ENCODE measurements at regions not wholly inside any gene's neighbourhood (a gene's known extent, or its start where the extent isn't known, plus 50 kb on each side); places are given as distances from the start of the nearest gene placed in this dataset.

DNA sequence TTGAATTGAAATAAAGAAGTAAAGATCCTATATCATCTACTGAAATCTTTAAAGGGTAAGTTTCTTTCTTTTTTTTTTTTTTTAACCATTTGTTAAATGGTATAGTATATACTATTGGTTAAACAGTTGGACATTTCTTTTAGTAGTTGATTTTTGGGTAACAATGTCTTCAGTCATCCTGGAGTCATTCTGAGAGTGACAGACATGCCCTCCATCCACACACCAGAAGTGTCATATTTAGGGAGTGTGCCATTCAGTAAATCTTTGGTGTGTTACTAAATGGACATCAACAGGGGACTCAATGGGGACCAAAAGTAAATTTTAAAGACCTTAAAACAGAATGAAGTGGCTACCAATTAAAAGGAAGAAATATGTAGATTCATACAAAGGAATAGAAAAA is 50.8 kb upstream of the SLC39A10 start:
- DNase-seq: no peak

DNA sequence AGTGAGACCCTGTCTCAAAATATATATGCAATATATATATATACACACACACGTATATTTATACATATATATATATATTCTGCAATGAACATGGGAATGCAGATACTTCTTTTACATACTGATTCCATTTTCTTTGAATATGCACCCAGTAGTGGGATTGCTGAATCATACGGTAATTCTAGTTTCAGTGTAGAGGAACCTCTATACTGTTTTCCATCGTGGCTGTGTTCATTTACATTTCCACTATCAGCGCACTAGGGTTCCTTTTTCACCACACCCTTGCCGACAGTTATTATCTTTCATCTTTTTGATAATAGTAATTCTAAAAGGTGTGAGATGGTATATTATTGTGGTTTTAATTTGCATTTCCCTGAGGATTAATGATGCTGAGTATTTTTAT is 52.3 kb upstream of the SLC39A10 start:
- no peak for DNase-seq

DNA sequence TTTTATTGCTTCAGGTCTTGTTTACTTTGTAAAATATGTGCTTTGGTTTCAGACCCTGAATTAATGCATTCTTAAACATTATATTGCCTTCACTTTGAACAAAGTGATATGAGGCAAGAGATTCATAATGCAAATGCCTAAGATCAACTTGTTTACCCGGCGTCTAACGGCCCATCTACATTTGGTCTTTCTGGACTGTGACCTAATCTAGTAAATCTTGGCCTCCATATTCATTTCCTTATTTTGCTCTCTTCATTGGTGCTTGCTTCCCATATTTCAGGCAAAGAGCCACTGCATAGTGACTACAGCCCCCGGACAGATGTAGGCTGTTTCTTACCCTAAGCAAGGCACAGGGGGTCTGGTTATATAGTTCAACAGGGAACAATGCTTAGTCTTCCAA is 53.0 kb upstream of the SLC39A10 start:
- no peak for DNase-seq

DNA sequence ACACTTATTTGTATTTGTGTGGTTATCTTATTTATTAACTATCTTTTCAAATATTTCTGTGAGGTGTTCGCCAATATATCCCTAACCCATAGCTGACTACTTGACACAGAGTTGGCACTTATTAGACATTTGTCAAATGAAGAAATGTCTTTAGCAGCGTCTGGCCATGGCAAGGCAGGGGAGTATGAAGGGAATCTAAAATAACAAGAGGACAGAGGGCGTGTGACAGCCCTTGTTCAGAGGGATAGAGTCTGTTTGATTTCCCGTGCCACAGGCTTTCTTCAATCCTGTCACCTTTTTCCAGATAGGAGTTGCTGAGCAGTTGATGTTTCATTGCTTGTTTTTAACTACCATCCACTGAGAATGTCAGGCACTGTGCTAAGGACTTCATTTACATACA is 53.6 kb upstream of the SLC39A10 start:
- DNase-seq: no peak

DNA sequence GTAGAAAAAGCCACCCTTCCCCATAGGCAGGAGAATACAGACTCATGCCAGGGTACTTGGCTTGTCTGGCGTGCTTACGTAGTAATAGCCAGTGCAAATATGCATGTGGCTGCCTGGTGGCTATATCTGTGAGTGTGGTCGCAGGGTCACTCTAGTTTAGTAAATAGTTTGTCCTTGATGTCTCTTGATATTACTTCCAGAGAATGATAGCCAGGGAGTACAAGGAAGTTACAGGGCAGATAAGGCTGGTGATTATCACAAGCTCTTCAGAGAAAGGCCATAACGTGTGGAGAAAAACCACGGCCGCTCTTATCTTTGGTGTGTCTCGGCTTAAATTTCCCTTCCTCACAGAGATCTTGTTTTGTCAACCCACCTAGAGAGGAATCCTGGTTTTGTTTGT is 54.3 kb upstream of the SLC39A10 start:
- DNase-seq: no peak

DNA sequence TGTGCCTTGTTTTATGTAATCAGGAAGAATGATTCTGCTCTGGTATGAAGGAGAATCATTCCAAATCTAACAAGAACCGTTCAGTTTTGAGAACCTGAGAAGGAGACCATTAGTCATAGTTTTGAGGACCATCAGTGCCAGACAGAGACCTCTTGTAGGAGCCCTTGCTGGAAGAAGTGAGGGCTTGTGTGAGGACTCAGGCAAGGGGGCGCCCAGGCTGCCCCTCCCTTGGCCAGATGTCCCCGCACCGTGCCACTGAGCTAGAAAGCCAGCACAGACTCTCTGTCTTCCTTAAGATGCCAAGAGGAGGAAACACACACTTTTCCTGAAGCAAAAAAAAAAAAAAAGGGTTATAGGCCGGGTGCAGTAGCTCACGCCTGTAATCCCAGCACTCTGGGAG is 55.7 kb upstream of the SLC39A10 start:
- no peak for DNase-seq

DNA sequence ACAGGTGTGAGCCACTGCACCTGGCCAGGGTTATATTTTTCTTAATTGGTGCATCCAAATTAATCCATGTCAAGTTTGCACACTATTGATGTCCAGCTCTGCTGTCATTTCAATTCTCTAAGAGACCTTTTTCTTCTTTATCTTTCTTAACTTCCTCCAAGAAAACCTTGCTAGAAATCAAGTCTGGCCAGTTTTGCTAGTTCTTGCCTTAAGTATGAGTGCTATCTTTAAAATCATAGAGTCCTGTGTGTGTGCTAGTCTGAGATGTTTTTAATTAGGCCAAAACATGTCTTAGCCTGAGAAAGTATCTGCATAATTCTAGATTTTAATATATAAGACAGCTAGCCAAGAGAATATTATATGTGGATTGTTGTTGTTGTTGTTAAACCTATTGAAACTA is 56.2 kb upstream of the SLC39A10 start:
- DNase-seq: no peak

DNA sequence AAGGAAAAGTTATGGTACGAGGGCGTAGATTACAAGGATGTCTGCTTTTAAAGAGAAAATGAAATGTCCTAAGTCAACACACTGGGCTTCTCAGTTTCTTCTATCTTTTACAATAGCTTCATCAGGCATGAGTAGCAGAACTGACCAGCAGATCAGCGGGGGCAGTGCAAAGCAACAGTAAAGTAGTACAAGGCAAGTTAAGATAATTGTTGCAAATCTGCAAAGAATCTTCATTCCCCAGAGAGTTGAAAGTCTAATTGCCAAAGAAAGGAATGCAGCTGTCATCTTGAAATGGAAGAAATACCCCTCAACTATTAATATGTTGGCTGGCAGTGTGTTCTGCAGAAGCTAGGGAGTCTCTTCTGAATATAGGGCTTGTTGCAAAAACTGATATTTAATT is 60.2 kb upstream of the SLC39A10 start:
- no peak for DNase-seq

DNA sequence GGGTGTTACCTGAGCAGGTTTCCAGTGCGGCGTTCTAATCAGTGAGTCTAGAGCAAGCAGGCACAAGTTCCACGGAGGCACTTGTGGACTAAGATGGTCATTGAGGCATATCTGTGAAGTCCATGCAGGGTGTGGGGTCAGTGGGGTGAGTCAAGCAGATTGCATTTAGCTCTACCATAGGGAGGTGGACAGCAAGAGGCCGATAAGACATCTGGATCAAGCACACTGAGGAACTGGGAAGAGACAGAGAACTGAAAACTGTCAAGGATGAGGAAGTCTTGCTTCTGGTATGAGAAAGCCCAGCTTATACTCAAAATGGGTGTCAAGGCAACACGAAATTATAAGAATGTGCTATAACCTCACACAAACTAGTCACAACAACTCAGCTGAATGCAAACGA is 61.2 kb upstream of the SLC39A10 start:
- no peak for DNase-seq

DNA sequence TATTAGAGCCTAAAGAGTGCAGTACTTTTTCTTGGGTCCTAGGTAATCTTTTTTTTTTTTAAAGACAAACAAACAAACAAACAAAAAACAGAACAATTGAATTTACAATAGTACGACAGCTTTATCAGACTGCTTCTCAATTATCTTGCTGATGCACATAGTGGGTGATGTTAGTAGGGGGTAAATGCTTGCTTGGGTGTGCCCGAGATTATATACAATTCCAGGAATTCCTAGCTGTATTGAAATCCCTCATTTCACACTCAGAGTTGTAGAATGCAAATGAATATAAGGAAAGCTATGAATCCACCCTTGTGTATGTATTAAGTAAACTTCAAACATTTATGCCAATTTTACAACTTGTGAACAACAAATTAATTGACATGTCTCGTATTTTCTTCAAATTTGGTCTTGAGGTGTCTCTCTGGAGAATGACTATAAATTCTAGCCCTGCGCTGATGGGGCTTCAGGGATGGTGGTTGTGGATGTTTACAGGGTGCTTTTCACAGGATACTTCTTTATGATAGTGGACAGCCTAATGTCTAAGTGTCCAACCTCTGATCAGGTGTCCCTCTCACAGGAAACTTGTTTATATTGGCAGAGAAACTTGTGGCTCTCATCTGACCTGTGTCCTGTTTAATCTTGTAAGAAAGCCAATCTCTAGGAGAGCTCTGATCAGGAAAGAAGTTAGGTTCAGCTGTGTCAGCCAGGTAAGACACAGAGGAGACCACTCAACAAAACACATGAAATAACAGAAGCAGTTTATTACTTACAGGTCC is 61.9 kb upstream of the SLC39A10 start:
- no peak for DNase-seq

DNA sequence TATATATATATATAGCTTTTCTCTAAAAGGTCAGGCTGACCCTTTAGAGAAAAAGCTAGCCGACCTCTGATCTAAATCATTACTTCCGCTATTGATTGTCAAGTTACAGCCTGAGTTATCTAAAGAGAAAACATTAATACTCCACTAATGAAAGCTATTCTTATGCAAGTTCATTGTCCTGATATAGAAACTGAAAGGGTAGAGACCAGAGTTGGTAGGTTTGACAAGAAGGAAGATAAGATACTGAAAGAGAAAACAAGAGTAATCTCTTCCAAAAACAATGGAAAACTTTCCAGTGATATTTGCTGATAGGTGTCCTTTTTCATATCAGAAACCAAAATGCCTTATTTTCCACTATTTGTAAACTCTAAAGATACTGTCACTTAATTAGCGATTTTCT is 62.8 kb upstream of the SLC39A10 start:
- DNase-seq: no peak

DNA sequence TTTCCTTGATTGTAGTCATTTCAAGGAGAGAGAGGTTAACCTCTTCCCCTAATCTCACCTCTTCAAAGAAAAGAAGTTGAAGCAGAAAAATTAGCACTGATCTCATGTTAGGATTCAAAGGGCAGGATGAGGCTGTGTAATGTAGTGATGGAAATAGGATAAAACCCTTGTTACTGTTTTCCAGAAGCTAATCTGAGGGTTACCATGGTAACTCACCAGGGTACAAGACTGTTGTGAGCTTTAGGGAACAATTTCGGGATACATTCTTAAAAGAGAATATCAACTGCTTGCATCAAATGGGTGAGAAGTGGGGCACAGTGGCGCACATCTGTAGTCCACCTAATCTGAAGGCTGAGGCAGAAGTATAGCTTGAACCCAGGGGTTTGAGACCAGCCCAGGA is 64.9 kb upstream of the SLC39A10 start:
- DNase-seq: no peak

DNA sequence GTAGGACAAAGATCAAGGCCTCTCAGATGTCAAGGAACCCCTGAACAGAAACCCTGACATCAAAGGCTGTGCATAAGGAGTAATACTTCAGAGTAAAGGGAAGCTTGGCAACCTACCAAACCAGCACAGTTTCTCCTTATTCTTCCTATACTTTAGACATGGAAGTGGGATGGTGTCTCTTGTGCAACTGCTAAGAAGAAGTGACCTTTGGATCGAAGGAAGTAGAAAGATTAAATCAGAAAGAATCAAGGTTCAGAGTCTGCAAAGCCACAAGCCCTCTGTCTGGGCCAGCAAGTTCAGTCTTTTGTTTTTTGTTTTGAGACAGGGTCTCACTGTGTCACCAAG is 66.2 kb upstream of the SLC39A10 start:
- no peak for DNase-seq

DNA sequence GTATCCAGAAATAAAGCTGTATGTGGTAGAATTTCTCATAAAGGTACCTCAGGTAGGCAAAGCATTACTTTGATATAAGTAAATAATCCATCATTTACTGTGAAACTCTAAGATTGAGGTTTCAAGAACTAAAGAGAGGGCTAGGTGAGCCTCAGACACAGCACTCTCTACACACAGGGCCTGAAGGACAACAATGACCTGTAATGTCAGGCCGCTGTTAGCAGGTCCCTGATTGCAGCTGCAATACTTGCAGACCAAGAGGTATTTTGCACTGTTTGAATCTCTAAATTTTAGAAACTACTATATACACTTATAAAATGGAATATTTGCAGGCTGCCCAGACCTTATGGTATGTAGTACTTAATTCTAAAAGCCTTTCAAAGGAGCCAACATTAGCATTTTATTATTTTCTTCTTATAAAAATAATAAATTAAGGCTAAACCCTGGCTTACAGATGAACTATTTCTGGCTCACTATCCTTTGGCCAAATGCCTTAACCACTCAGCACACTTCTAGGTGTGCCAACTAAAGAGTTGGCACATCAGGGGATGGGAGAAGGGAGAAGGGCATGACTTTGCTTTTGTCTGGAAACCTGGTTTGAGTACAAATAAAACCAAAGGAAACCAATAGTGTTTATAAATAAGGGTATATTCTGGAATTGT is 66.7 kb upstream of the SLC39A10 start:
- DNase-seq: no peak

DNA sequence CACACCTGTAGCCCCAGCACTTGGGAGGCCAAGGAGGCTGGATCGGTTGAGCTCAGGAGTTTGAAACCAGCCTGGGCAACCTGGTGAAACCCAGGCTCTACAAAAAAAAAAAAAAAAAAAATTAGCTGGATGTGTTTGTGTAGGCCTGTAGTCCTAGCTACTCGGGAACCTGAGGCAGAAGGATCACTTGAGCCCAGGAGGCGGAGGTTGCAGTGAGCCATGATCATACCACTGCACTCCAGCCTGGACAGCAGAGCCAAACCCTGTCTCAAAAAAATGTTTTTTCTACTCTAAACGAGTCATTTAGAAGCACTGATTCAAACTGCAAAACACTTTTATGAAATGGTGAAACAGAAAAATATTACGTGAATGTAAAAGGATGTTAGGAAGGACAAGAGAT is 69.1 kb upstream of the SLC39A10 start:
- no peak for DNase-seq

DNA sequence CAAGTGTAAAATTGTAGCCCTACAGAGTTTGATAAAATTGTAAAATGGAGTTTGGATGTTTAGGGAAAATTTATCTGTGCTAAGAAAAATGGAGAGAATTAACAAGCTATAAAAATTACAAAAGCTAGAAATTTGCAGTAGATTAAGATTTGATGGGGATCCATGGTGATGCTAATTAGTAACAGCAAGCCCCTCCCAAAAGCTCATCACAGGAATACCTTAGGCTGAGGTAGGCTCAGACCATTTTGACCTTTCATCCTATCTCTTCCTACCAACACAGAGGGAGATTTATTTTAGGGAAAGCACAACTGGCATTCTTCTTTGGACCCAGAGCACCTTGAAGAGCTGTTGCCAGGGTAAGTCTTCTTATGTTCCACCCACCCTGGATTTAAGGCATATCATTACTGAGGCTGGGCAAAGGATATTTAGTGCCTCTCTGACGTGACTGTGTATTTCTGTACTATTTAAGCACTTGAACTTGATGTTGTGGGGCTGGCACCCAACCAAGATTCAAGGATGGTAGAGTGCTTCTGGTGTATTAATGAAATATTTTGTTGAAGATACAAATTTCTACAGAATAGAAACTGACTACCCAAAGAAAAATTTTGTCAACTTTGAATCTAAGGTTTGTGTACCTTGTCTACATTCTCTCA is 70.8 kb upstream of the SLC39A10 start:
- no peak for DNase-seq

DNA sequence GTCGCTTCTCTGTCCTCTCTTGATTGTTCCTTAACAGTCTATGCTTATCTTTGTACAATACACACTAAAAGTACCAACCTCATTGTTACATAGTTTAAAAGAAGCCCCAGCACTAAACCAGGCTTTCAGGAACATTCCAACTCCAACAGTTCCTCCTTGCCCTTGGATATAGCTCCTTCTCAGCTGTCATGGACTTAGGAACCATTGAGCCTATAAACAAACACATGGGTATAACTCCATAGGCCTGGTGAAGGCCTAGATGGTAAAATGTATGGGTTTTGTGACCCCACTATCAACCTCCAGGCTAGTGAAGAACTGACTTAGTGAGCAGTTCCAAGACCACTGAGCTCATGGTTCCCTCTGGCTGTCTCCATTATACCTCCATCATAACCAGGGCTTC is 74.8 kb upstream of the SLC39A10 start:
- DNase-seq: no peak

DNA sequence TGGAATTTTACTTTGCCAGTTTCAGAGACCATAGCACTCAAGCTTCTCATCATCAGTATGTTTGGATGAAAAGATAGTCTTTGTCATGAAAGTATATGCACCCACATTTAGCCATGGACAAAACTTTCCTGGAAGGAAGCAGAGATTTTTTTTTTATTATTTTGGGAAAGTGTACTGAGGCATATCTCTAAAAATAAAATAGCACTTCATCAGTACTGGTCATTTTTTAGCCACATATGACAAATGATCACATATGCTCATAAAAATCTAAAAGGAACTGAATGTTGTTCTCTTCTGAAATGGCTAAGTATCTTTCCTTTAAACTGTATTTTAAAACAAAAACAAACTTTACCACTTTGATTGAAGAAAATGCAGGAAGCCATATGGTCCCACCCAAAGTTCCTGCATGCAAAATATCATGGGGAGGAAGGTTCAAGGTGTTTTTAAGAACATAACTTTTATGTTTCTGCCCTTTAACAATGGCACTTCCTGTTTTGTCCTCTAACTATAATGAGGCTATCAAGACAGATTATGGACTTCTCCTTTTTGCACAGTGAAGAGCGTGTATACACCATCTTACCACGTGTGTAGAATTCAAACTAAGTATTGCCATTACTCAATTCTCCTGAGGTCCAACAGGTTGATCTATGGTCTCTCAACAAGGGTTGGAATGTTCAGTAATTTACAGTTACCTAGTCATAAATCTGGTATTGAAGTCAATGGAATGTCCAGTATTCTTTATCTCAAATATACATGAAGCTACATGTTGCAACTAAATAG is 77.1 kb upstream of the SLC39A10 start:
- no peak for DNase-seq

DNA sequence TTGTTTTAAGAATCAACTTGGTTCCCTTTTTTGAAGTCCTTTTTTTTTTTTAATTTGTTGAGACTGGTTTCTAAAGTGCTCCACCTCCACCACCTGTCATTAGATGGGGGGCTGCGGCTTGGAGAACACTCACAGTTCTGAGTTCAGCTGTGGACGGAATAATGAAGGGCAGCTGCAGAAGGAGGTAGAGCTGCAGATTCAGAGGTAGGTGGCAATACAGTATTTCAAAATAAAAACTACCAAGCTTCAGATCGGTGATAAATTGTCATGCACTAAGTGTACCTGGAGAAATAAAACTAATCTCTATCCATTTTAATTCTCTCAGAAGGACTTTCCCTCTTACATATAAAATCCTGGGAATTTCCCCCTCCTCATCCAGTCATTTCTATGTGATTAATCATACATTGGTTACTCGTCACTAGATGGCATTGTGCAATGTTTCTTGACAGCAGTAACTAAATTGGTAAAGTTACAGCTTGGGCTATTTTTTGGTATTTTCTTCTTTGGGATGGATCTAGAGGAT is 81.1 kb upstream of the SLC39A10 start:
- DNase-seq: no peak

DNA sequence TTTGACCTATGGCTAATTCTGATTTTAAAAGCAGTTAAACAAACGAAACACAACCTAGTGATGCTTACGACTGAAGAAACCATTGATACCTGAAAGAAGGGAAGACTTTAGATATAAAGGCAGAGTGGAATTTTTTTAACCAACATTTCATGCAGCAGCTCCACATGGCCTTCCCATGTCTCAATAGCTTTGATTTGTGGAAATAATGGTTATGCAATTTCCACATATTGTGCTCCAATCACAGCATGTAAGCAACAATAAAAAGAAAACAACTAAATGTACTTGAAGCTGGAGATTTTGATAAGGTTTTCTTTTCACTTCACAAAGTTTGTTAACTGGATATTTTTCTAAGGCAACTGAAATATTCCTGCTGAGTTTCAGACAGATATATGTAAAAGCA is 82.0 kb upstream of the SLC39A10 start:
- no peak for DNase-seq

DNA sequence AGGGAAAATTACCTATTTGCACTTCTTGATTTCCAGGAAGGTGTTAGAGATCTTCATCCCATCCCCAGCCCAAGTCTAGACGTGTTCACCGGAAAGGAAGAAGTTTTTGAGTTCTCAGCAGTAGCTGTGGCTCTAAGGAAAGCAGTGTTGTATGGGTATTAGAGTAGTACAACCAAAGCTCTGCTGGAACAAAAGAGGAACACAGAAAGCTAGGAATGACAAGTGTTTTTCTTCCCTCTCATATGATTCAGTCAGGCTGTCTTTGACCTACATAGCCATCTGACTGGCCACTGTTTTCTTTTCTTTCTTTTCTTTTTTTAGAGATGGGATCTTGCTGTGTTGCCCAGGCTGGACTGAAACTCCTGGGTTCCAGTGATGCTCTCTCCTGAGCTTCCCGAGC is 82.7 kb upstream of the SLC39A10 start:
- no peak for DNase-seq

DNA sequence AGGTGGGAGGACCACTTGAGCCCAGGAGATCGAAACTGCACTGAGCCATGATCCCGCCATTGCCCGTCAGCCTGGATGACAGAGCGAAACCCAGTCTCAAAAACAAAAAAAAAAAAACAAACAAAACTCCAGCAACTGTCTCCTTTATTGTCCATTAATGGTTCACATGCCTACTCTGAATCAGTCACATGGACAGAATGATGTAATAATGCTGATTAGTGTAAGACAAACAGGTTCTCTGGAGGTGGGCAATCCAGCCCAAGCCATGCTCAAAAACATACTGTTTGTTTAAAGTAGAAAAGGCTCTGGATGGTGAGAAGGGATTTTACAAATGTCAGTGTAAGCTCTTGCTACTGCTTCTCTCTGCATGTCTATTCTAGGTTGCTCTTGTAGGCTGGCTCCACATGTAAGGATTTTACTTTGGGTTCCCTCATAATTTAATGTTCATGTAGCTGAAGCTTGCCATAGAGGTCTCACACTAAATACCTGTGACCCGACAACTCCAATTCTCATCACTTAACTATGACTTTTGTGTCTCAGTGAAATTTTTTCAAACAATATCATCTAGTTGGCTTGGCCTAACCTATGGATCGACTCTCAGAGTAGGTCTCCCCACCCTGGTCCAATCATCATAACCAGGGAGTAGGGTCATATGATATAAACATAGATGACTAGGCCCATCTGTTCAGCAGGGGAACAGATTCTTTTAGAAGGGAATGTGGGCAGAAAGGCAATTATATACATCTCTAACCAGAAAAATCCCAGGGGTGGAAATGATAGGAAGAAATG is 83.9 kb upstream of the SLC39A10 start:
- no peak for DNase-seq

DNA sequence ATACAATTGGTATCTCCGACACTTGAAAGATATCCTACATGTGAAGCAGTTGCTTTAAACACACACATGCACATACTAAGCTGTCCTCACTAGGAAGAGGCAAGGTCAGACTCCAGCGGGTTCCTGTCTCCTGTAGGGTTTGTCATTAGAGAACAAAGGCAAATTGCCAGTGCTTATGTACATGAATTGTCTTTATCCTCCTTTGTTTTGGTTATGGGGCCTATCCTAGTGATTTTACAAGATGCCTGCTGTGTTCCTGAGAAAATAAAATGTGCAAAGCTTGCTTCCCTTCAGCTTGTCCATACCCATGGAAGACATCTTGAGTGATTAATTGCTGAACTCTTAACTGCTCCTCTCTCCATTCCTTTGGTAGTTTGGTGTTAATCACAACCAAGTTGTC is 86.7 kb upstream of the SLC39A10 start:
- DNase-seq: no peak

Measured in 8988T (cell line).